ENCODE measurements at regions not wholly inside any gene's neighbourhood (a gene's known extent, or its start where the extent isn't known, plus 50 kb on each side); places are given as distances from the start of the nearest gene placed in this dataset.
"Not testable (repeated sequence)": the region's sequence is repeated elsewhere in the genome, so short reads cannot be mapped to it uniquely, and the experiment has no call there.

GRCh38 chr7:106344211-106344610 is 59.4 kb upstream of the NAMPT start:
- ATAC-seq (no peak), DNase-seq (no peak)
- Mint-ChIP-seq H3K36me3 (ENCODE audit: low read depth) (peaks cover 69% of the 10 kb centered on the region), H3K27ac (peak overlapping the region; percentile 99), H3K9me3 (peaks cover 63% of the 10 kb centered on the region), H3K4me3 (peak overlapping the region; percentile 30), H3K4me1 (peaks cover 67% of the 10 kb centered on the region), H3K27me3 (no peaks in the 10 kb centered on the region)

GRCh38 chr7:106342049-106342448 is 57.3 kb upstream of the NAMPT start:
- not testable (repeated sequence) for DNase-seq, H3K4me3 Mint-ChIP-seq, H3K27ac Mint-ChIP-seq, ATAC-seq, H3K27me3 Mint-ChIP-seq
- peaks cover 51% of the 10 kb centered on the region for H3K4me1 Mint-ChIP-seq
- peaks cover 58% of the 10 kb centered on the region for H3K36me3 Mint-ChIP-seq (ENCODE audit: low read depth)
- peaks cover 58% of the 10 kb centered on the region for H3K9me3 Mint-ChIP-seq

- Mint-ChIP-seq H3K27me3 (peaks cover 11% of the 10 kb centered on the region), H3K4me1 (peaks cover 33% of the 10 kb centered on the region), H3K9me3 (peaks cover 61% of the 10 kb centered on the region), H3K36me3 (ENCODE audit: low read depth) (peaks cover 55% of the 10 kb centered on the region)
- not testable (repeated sequence) for H3K27ac Mint-ChIP-seq, DNase-seq, ATAC-seq, H3K4me3 Mint-ChIP-seq
These were observed 55.4 kb upstream of the NAMPT start for GRCh38 chr7:106340247-106340596.

GRCh38 chr7:106339513-106340246 is 54.9 kb upstream of the NAMPT start:
- Mint-ChIP-seq H3K9me3 (peaks cover 57% of the 10 kb centered on the region), H3K4me3 (no peak overlapping the region), H3K36me3 (ENCODE audit: low read depth) (peaks cover 50% of the 10 kb centered on the region), H3K4me1 (peaks cover 27% of the 10 kb centered on the region), H3K27ac (no peak overlapping the region), H3K27me3 (peaks cover 15% of the 10 kb centered on the region)
- DNase-seq (no peak), ATAC-seq (no peak)

- H3K27me3 Mint-ChIP-seq = peaks cover 21% of the 10 kb centered on the region
- H3K36me3 Mint-ChIP-seq (ENCODE audit: low read depth) = peaks cover 34% of the 10 kb centered on the region
- peaks cover 41% of the 10 kb centered on the region for H3K9me3 Mint-ChIP-seq
- DNase-seq (no peak), ATAC-seq (no peak)
- H3K4me3 Mint-ChIP-seq = no peak overlapping the region
- H3K4me1 Mint-ChIP-seq = peaks cover 11% of the 10 kb centered on the region
- no peak overlapping the region for H3K27ac Mint-ChIP-seq
These were observed 53.0 kb upstream of the NAMPT start for GRCh38 chr7:106337754-106338153.

- no peak for ATAC-seq
- Mint-ChIP-seq H3K27me3 (peaks cover 23% of the 10 kb centered on the region), H3K4me3 (no peak overlapping the region), H3K27ac (no peak overlapping the region), H3K36me3 (ENCODE audit: low read depth) (peaks cover 19% of the 10 kb centered on the region), H3K4me1 (peaks cover 14% of the 10 kb centered on the region), H3K9me3 (peaks cover 26% of the 10 kb centered on the region)
- no peak for DNase-seq
These were observed 51.0 kb upstream of the NAMPT start for GRCh38 chr7:106335814-106336213.
